ENCODE measurements at regions not wholly inside any gene's neighbourhood (a gene's known extent, or its start where the extent isn't known, plus 50 kb on each side); places are given as distances from the start of the nearest gene placed in this dataset.

- TF ChIP-seq CTCF (IDR thresholded peaks at IDR 0.05; ENCODE audit: low read length) (no peak), EZH2 (IDR thresholded peaks at IDR 0.05; ENCODE audit: borderline replicate concordance, low read length) (no peak)
These were observed 133.9 kb downstream of the DIPK2A start for GRCh38 chr3:144105542-144105941.
